Type B pancreatic cell (in vitro differentiated cells): ENCODE measurements at regions not wholly inside any gene's neighbourhood (a gene's known extent, or its start where the extent isn't known, plus 50 kb on each side); places are given as distances from the start of the nearest gene placed in this dataset.
"Not testable (repeated sequence)": the region's sequence is repeated elsewhere in the genome, so short reads cannot be mapped to it uniquely, and the experiment has no call there.

ENCODE experiments used
- DNase-seq: peaks from one replicate; pipeline ENCODE4 v3.0.0; 2021; ENCODE audit warnings: mixed read lengths; ENCODE audit not compliant: unreplicated experiment; ENCODE audit errors: extremely low spot score
- H3K27ac Mint-ChIP-seq: 2 replicates; pipeline ENCODE4 v1.8.0; 2021; ENCODE audit warnings: mild to moderate bottlenecking, mixed read lengths
- H3K27me3 Mint-ChIP-seq: 2 replicates; pipeline ENCODE4 v1.8.0; 2021; ENCODE audit warnings: mixed read lengths
- H3K36me3 Mint-ChIP-seq: 2 replicates; pipeline ENCODE4 v1.8.0; 2021; ENCODE audit warnings: mixed read lengths
- H3K4me1 Mint-ChIP-seq: one replicate; pipeline ENCODE4 v1.8.0; 2021; ENCODE audit warnings: mixed read lengths; ENCODE audit not compliant: unreplicated experiment
- H3K4me3 Mint-ChIP-seq: 2 replicates; pipeline ENCODE4 v1.8.0; 2021; ENCODE audit warnings: mild to moderate bottlenecking, mixed read lengths
- H3K9me3 Mint-ChIP-seq: 2 replicates; pipeline ENCODE4 v1.8.0; 2021; ENCODE audit warnings: mixed read lengths
- CTCF ChIP-seq: fragments of 200-600 bp; sonication (generic); conservative IDR thresholded peaks from 2 replicates; pipeline ENCODE4 v1.5.0; 2021; ENCODE audit warnings: antibody characterized with exemption, mild to moderate bottlenecking

- H3K9me3 Mint-ChIP-seq: peaks cover 4% of the 10 kb centered on the region
- H3K27me3 Mint-ChIP-seq: peaks cover 5% of the 10 kb centered on the region
- no peak for DNase-seq
- TF ChIP-seq CTCF: no peak
- no peaks in the 10 kb centered on the region for H3K4me1 Mint-ChIP-seq
- H3K4me3 Mint-ChIP-seq: no peak overlapping the region
- H3K36me3 Mint-ChIP-seq: no peaks in the 10 kb centered on the region
- H3K27ac Mint-ChIP-seq: no peak overlapping the region
Observed at GRCh38 chr5:87027570-87027969, 240.1 kb upstream of the RASA1 start.

GRCh38 chr5:87029951-87030350 lies 237.7 kb upstream of the RASA1 start:
- TF ChIP-seq CTCF: no peak
- DNase-seq: no peak
- Mint-ChIP-seq H3K27ac (no peak overlapping the region), H3K27me3 (peaks cover 5% of the 10 kb centered on the region), H3K4me1 (no peaks in the 10 kb centered on the region), H3K36me3 (no peaks in the 10 kb centered on the region), H3K9me3 (no peaks in the 10 kb centered on the region), H3K4me3 (no peak overlapping the region)

GRCh38 chr5:87030699-87031098 lies 237.0 kb upstream of the RASA1 start:
- Mint-ChIP-seq H3K4me3 (no peak overlapping the region), H3K9me3 (no peaks in the 10 kb centered on the region), H3K27ac (no peak overlapping the region), H3K4me1 (no peaks in the 10 kb centered on the region), H3K36me3 (no peaks in the 10 kb centered on the region), H3K27me3 (peaks cover 5% of the 10 kb centered on the region)
- no peak for DNase-seq
- no peak for TF ChIP-seq CTCF

GRCh38 chr5:87034557-87034956 lies 233.1 kb upstream of the RASA1 start:
- no peaks in the 10 kb centered on the region for H3K4me1 Mint-ChIP-seq
- H3K36me3 Mint-ChIP-seq: no peaks in the 10 kb centered on the region
- H3K9me3 Mint-ChIP-seq: no peaks in the 10 kb centered on the region
- no peak for DNase-seq
- no peak overlapping the region for H3K4me3 Mint-ChIP-seq
- no peak overlapping the region for H3K27ac Mint-ChIP-seq
- no peak for TF ChIP-seq CTCF
- H3K27me3 Mint-ChIP-seq: no peaks in the 10 kb centered on the region

GRCh38 chr5:87042554-87042953 lies 225.1 kb upstream of the RASA1 start:
- TF ChIP-seq CTCF: no peak
- Mint-ChIP-seq H3K4me3 (no peak overlapping the region), H3K4me1 (no peaks in the 10 kb centered on the region)

GRCh38 chr5:87048156-87048555 lies 219.5 kb upstream of the RASA1 start:
- Mint-ChIP-seq H3K27ac (no peak overlapping the region), H3K36me3 (no peaks in the 10 kb centered on the region), H3K4me3 (no peak overlapping the region), H3K4me1 (no peaks in the 10 kb centered on the region), H3K27me3 (no peaks in the 10 kb centered on the region), H3K9me3 (no peaks in the 10 kb centered on the region)
- no peak for TF ChIP-seq CTCF
- no peak for DNase-seq

More at GRCh38 chr5:87042554-87042953, 225.1 kb upstream of the RASA1 start:
- DNase-seq: no peak
- Mint-ChIP-seq H3K9me3 (no peaks in the 10 kb centered on the region), H3K27me3 (no peaks in the 10 kb centered on the region), H3K36me3 (no peaks in the 10 kb centered on the region), H3K27ac (no peak overlapping the region)

GRCh38 chr5:87049012-87049411 lies 218.7 kb upstream of the RASA1 start:
- DNase-seq, H3K4me1 Mint-ChIP-seq, H3K4me3 Mint-ChIP-seq, H3K27ac Mint-ChIP-seq, H3K36me3 Mint-ChIP-seq, H3K9me3 Mint-ChIP-seq, H3K27me3 Mint-ChIP-seq: not testable (repeated sequence)
